C4-2B (cell line): ENCODE measurements at regions not wholly inside any gene's neighbourhood (a gene's known extent, or its start where the extent isn't known, plus 50 kb on each side); places are given as distances from the start of the nearest gene placed in this dataset.

ENCODE experiments used
- CTCF ChIP-seq: fragments of 450-650 bp; conservative IDR thresholded peaks from 2 replicates; pipeline ENCODE4 v1.5.1; 2017; ENCODE audit warnings: mild to moderate bottlenecking
- ZFX ChIP-seq: fragments of 450-650 bp; IDR thresholded peaks from 2 replicates; pipeline ENCODE4 v1.6.1; 2017

GRCh38 chr22:26952004-26952403, 294.6 kb downstream of the MIAT start:
- no peak for TF ChIP-seq CTCF
- no peak for TF ChIP-seq ZFX
